AG10803 (cell line): ENCODE measurements at regions not wholly inside any gene's neighbourhood (a gene's known extent, or its start where the extent isn't known, plus 50 kb on each side); places are given as distances from the start of the nearest gene placed in this dataset.

Experiments
- DNase-seq: peaks from one replicate; pipeline ENCODE4 v3.0.0; 2010; ENCODE audit warnings: low read depth
- H3K4me3 ChIP-seq: 2 replicates; pipeline ENCODE4 v1.5.1; 2011; ENCODE audit warnings: mild to moderate bottlenecking, low read length, control low read depth
- CTCF ChIP-seq: conservative IDR thresholded peaks from 2 replicates; pipeline ENCODE4 v1.5.1; 2011; ENCODE audit warnings: mild to moderate bottlenecking, low read length, control low read depth, inconsistent platforms

- DNase-seq = no peak
- no peak for TF ChIP-seq CTCF
- no peak overlapping the region for H3K4me3 ChIP-seq
Measured at GRCh38 chr13:90428522-90429210, 918.8 kb upstream of the MIR17HG start.

GRCh38 chr13:90430127-90430526 is 917.4 kb upstream of the MIR17HG start:
- TF ChIP-seq CTCF = no peak
- no peak overlapping the region for H3K4me3 ChIP-seq
- peak; percentile 32 for DNase-seq

- no peak for TF ChIP-seq CTCF
- no peak overlapping the region for H3K4me3 ChIP-seq
- DNase-seq = no peak
Measured at GRCh38 chr13:90436697-90437096, 910.8 kb upstream of the MIR17HG start.

GRCh38 chr13:90438576-90438975 is 908.9 kb upstream of the MIR17HG start:
- no peak overlapping the region for H3K4me3 ChIP-seq
- DNase-seq = no peak
- TF ChIP-seq CTCF = no peak

- no peak for TF ChIP-seq CTCF
- H3K4me3 ChIP-seq = no peak overlapping the region
- DNase-seq = no peak
Measured at GRCh38 chr13:90443268-90443667, 904.2 kb upstream of the MIR17HG start.

GRCh38 chr13:90444232-90444631 is 903.3 kb upstream of the MIR17HG start:
- TF ChIP-seq CTCF = no peak
- H3K4me3 ChIP-seq = no peak overlapping the region
- DNase-seq = no peak

GRCh38 chr13:90445179-90445578 is 902.3 kb upstream of the MIR17HG start:
- DNase-seq = peak; percentile 96

More at GRCh38 chr13:90445179-90445578, 902.3 kb upstream of the MIR17HG start:
- H3K4me3 ChIP-seq = no peak overlapping the region
- no peak for TF ChIP-seq CTCF
